ENCODE measurements at regions not wholly inside any gene's neighbourhood (a gene's known extent, or its start where the extent isn't known, plus 50 kb on each side); places are given as distances from the start of the nearest gene placed in this dataset.
"Not testable (repeated sequence)": the region's sequence is repeated elsewhere in the genome, so short reads cannot be mapped to it uniquely, and the experiment has no call there.

DNA sequence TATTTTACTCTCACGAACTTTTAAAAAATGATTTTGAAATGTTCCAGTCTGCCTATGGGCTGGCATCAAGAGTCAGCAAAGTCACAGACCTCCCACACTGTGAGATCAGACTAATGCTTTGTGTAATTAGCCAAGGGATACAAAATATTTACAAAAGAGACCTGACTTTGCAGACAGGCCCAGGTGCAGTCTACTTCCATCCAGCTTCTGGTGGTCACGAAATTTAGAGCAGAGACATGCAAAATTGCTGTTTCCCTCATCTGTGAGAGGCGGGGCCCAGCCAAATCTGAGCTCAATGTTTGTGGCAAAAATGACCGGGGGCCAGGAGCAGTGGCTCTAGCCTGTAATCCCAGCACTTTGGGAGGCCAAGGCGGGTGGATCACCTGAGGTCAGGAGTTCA, 82.5 kb upstream of the PITRM1 start:
- in situ Hi-C loops (cut with MboI; ENCODE audit: low sequenced_read_pairs in 4 of 4) (no loop called here), intact Hi-C loops (cut with DNase I; ENCODE audit: low total_unique reads) (no loop called here)
- Histone ChIP-seq H3K4me3 (no peak overlapping the region), H3K36me3 (no peaks in the 10 kb centered on the region), H3K4me1 (no peaks in the 10 kb centered on the region), H3K27me3 (no peaks in the 10 kb centered on the region), H3K27ac (no peak overlapping the region), H3K9me3 (no peaks in the 10 kb centered on the region)
- no peak for TF ChIP-seq CTCF (IDR thresholded peaks at IDR 0.05 in 4 of 5, conservative IDR thresholded peaks at IDR 0.05 in 1 of 5)
- no peak for TF ChIP-seq POLR2A (IDR thresholded peaks at IDR 0.05)
- ATAC-seq (no peak), DNase-seq (no peak)

DNA sequence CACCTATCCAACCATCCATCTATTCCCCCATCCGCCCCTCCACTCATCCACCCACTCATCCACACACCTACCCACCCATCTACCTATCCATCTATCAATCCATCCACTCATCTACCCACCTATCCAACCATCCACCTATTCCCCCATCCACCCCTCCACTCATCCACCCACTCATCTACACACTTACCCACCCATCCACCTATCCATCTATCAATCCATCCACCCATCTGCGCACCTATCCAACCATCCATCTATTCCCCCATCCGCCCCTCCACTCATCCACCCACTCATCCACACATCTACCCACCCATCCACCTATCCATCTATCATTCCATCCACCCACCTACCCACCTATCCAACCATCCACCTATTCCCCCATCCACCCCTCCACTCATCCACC, 81.4 kb upstream of the PITRM1 start:
- ATAC-seq; H3K27me3 ChIP-seq; H3K36me3 ChIP-seq; DNase-seq; H3K27ac ChIP-seq; H3K4me3 ChIP-seq; in situ Hi-C loops (cut with MboI; ENCODE audit: low sequenced_read_pairs in 4 of 4); H3K4me1 ChIP-seq; H3K9me3 ChIP-seq; intact Hi-C loops (cut with DNase I; ENCODE audit: low total_unique reads): not testable (repeated sequence)

GRCh38 chr10:3251172-3251571, 78.6 kb upstream of the PITRM1 start:
- intact Hi-C loops (cut with DNase I; ENCODE audit: low total_unique reads), result no loop called here
- no peak overlapping the region for H3K27ac ChIP-seq
- ATAC-seq, result no peak
- no peaks in the 10 kb centered on the region for H3K4me1 ChIP-seq
- H3K27me3 ChIP-seq, result no peaks in the 10 kb centered on the region
- DNase-seq, result no peak
- no peaks in the 10 kb centered on the region for H3K36me3 ChIP-seq
- no peak overlapping the region for H3K4me3 ChIP-seq
- TF ChIP-seq POLR2A (IDR thresholded peaks at IDR 0.05) (no peak), CTCF (IDR thresholded peaks at IDR 0.05 in 4 of 5, conservative IDR thresholded peaks at IDR 0.05 in 1 of 5) (no peak)
- in situ Hi-C loops (cut with MboI; ENCODE audit: low sequenced_read_pairs in 4 of 4), result no loop called here
- H3K9me3 ChIP-seq, result no peaks in the 10 kb centered on the region

- Histone ChIP-seq H3K27ac (no peak overlapping the region), H3K36me3 (no peaks in the 10 kb centered on the region), H3K4me3 (no peak overlapping the region), H3K9me3 (no peaks in the 10 kb centered on the region), H3K4me1 (no peaks in the 10 kb centered on the region), H3K27me3 (no peaks in the 10 kb centered on the region)
- intact Hi-C loops (cut with DNase I; ENCODE audit: low total_unique reads) (no loop called here), in situ Hi-C loops (cut with MboI; ENCODE audit: low sequenced_read_pairs in 4 of 4) (loop anchor here in 2 of 4 donors (10.0 to 25.0 kb wide), 2 partner anchors 1413 to 1525 kb away; no protein-coding TSS in a partner anchor)
- TF ChIP-seq CTCF (IDR thresholded peaks at IDR 0.05 in 4 of 5, conservative IDR thresholded peaks at IDR 0.05 in 1 of 5), result no peak
- DNase-seq, result no peak
- no peak for ATAC-seq
Observed at GRCh38 chr10:3249307-3249889, 76.8 kb upstream of the PITRM1 start.

DNA sequence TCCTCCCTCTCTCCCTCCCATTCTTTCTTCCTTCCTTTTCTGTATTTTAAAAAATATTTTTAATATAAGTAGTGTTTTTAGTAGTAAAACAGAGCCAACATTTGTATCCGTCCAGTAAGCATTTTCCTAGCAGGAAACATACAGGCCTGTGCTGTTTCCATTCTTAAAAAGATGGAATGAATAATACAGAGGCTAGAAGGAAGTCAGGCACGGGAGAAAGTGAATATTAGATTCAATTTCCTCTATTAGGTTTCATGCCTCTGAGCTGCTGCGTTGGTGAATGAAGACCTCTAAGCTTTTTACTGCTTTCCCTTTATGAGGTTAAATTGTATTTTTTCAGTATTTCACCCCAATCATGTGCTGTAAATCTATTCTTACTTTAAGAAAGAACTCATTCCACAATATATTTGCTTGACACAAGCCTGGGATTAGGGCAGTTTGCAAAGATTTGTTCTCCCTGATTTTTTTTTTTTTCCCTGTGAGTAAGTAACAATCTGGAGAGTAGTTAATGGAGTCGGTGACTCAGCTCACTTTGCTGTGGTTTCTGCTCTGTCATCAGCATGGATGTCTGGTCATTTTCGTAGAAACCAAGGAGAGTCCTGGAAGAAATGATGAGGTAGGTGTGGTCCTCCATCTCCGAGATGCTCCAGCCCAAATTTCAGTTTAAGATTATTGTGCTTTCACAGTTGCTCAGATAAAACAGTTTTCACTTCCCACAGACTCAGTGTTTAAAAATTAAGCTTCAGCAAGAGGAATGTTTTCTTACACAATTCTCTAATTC, 76.1 kb upstream of the PITRM1 start:
- TF ChIP-seq CTCF (IDR thresholded peaks at IDR 0.05 in 4 of 5, conservative IDR thresholded peaks at IDR 0.05 in 1 of 5), result no peak
- no peak for TF ChIP-seq POLR2A (IDR thresholded peaks at IDR 0.05)
- Histone ChIP-seq H3K4me1 (no peaks in the 10 kb centered on the region), H3K27me3 (no peaks in the 10 kb centered on the region), H3K36me3 (no peaks in the 10 kb centered on the region), H3K27ac (peak overlapping the region in 2 of 4 donors; percentile 30 to 44), H3K4me3 (no peak overlapping the region), H3K9me3 (no peaks in the 10 kb centered on the region)
- intact Hi-C loops (cut with DNase I; ENCODE audit: low total_unique reads) (no loop called here), in situ Hi-C loops (cut with MboI; ENCODE audit: low sequenced_read_pairs in 4 of 4) (loop anchor here in 2 of 4 donors (10.0 to 25.0 kb wide), 2 partner anchors 1414 to 1526 kb away; no protein-coding TSS in a partner anchor)
- DNase-seq (no peak), ATAC-seq (peak; percentile 47 to 61)

Data from gastrocnemius medialis (tissue), 4 donors.